ENCODE measurements at regions not wholly inside any gene's neighbourhood (a gene's known extent, or its start where the extent isn't known, plus 50 kb on each side); places are given as distances from the start of the nearest gene placed in this dataset.

- no peaks in the 10 kb centered on the region for H3K36me3 ChIP-seq (replicated peaks in 1 of 2; ENCODE audit: control insufficient read depth in 1 of 2, insufficient read depth in 2 of 2, low read length in 2 of 2)
- ATAC-seq (no peak), FAIRE-seq (no peak), DNase-seq (ENCODE audit: low spot score) (no peak)
- H3K9ac ChIP-seq (ENCODE audit: insufficient read depth, low read depth, low read length), result no peak overlapping the region
- no peak overlapping the region for H2AFZ ChIP-seq (ENCODE audit: low read length)
- H3K27ac ChIP-seq (ENCODE audit: extremely low read length, insufficient read depth, low read length), result no peak overlapping the region
- H3K4me2 ChIP-seq (ENCODE audit: low read depth, low read length), result no peak overlapping the region
- no peaks in the 10 kb centered on the region for H4K20me1 ChIP-seq (ENCODE audit: insufficient read depth, low read length)
- H3K4me1 ChIP-seq (ENCODE audit: insufficient read depth, low read length), result no peaks in the 10 kb centered on the region
- POLR2A ChIA-PET, result no interaction called here
- peaks cover 60% of the 10 kb centered on the region for H3K9me3 ChIP-seq (ENCODE audit: low read length)
- no peak for TF ChIP-seq RFX3 (CRISPR knock-in tag; IDR thresholded peaks at IDR 0.05)
- TF ChIP-seq ZNF101 (CRISPR knock-in tag; IDR thresholded peaks at IDR 0.05; ENCODE audit: borderline replicate concordance, low read depth), result no peak
- no peak for TF ChIP-seq NAIF1 (CRISPR knock-in tag; IDR thresholded peaks at IDR 0.05; ENCODE audit: borderline replicate concordance)
- TF ChIP-seq IKZF1 (IDR thresholded peaks at IDR 0.05), result no peak
- TF ChIP-seq TBX3 (IDR thresholded peaks at IDR 0.05; ENCODE audit: borderline replicate concordance), result no peak
- TF ChIP-seq ADNP (CRISPR knock-in tag; IDR thresholded peaks at IDR 0.05), result no peak
- TF ChIP-seq GATAD1 (CRISPR knock-in tag; IDR thresholded peaks at IDR 0.05), result no peak
- intact Hi-C loops (cut with micrococcal nuclease; ENCODE audit: unreplicated experiment), result no loop called here
- H3K27me3 ChIP-seq (ENCODE audit: control insufficient read depth in 1 of 2, insufficient read depth in 2 of 2, low read length in 2 of 2), result no peaks in the 10 kb centered on the region
- no TSS peak for BruUV-seq (replicated peaks)
- no peak overlapping the region for H3K4me3 ChIP-seq (replicated peaks in 1 of 3; ENCODE audit: insufficient read depth in 1 of 3, low read depth in 2 of 3, low read length in 3 of 3)
- CTCF ChIA-PET (ENCODE audit: low intra/inter-chr PET ratio, low total read pairs), result no interaction called here
- WGBS (ENCODE audit: low lambda C conversion rate), result 3% methylated on average over 2 of the region's 3 CpGs
- in situ Hi-C loops (cut with HindIII; ENCODE audit: extremely low pct_ligation_motif_present, low pct_unique_long_range_greater_than_20kb), result no loop called here
- no peaks in the 10 kb centered on the region for H3K79me2 ChIP-seq (ENCODE audit: insufficient read depth, low read length)
These were observed 250.7 kb upstream of the LINC00305 start for GRCh38 chr18:64399566-64399965.

- intact Hi-C loops (cut with micrococcal nuclease; ENCODE audit: unreplicated experiment), result no loop called here
- ATAC-seq, result no peak
- no peaks in the 10 kb centered on the region for H3K4me1 ChIP-seq (ENCODE audit: insufficient read depth, low read length)
- H3K4me2 ChIP-seq (ENCODE audit: low read depth, low read length), result no peak overlapping the region
- in situ Hi-C loops (cut with HindIII; ENCODE audit: extremely low pct_ligation_motif_present, low pct_unique_long_range_greater_than_20kb), result no loop called here
- no peak overlapping the region for H3K9ac ChIP-seq (ENCODE audit: insufficient read depth, low read depth, low read length)
- FAIRE-seq, result no peak
- DNase-seq (ENCODE audit: low spot score), result no peak
- no peak overlapping the region for H3K27ac ChIP-seq (ENCODE audit: extremely low read length, insufficient read depth, low read length)
- peaks cover 54% of the 10 kb centered on the region for H3K9me3 ChIP-seq (ENCODE audit: low read length)
- TF ChIP-seq REL (CRISPR knock-in tag; conservative IDR thresholded peaks at IDR 0.05), result no peak
- TF ChIP-seq HHEX (CRISPR knock-in tag; IDR thresholded peaks at IDR 0.05), result no peak
- no peak for TF ChIP-seq ZNF614 (CRISPR knock-in tag; IDR thresholded peaks at IDR 0.05; ENCODE audit: borderline replicate concordance)
- no peak for TF ChIP-seq ISX (CRISPR knock-in tag; conservative IDR thresholded peaks at IDR 0.05)
- TF ChIP-seq ZBTB3 (CRISPR knock-in tag; IDR thresholded peaks at IDR 0.05; ENCODE audit: borderline replicate concordance, low read depth), result no peak
- no peak for TF ChIP-seq NFE2L2 (IDR thresholded peaks at IDR 0.05; ENCODE audit: low read length)
- no peak for TF ChIP-seq KDM6A (CRISPR knock-in tag; IDR thresholded peaks at IDR 0.05; ENCODE audit: low read depth)
- TF ChIP-seq KLF11 (CRISPR knock-in tag; IDR thresholded peaks at IDR 0.05), result no peak
- TF ChIP-seq CEBPZ (IDR thresholded peaks at IDR 0.05; ENCODE audit: low read length), result no peak
- 0% methylated on average over 1 of the region's 1 CpG for WGBS (ENCODE audit: low lambda C conversion rate)
- H4K20me1 ChIP-seq (ENCODE audit: insufficient read depth, low read length), result no peaks in the 10 kb centered on the region
- H3K79me2 ChIP-seq (ENCODE audit: insufficient read depth, low read length), result no peaks in the 10 kb centered on the region
- no peak overlapping the region for H3K4me3 ChIP-seq (replicated peaks in 1 of 3; ENCODE audit: insufficient read depth in 1 of 3, low read depth in 2 of 3, low read length in 3 of 3)
- CTCF ChIA-PET (ENCODE audit: low intra/inter-chr PET ratio, low total read pairs), result no interaction called here
- no peak overlapping the region for H2AFZ ChIP-seq (ENCODE audit: low read length)
- POLR2A ChIA-PET, result no interaction called here
- H3K27me3 ChIP-seq (ENCODE audit: control insufficient read depth in 1 of 2, insufficient read depth in 2 of 2, low read length in 2 of 2), result no peaks in the 10 kb centered on the region
- H3K36me3 ChIP-seq (replicated peaks in 1 of 2; ENCODE audit: control insufficient read depth in 1 of 2, insufficient read depth in 2 of 2, low read length in 2 of 2), result no peaks in the 10 kb centered on the region
- BruUV-seq (replicated peaks), result no TSS peak
These were observed 249.4 kb upstream of the LINC00305 start for GRCh38 chr18:64398320-64398719.
